ENCODE measurements at regions not wholly inside any gene's neighbourhood (a gene's known extent, or its start where the extent isn't known, plus 50 kb on each side); places are given as distances from the start of the nearest gene placed in this dataset.
"Not testable (repeated sequence)": the region's sequence is repeated elsewhere in the genome, so short reads cannot be mapped to it uniquely, and the experiment has no call there.

DNA sequence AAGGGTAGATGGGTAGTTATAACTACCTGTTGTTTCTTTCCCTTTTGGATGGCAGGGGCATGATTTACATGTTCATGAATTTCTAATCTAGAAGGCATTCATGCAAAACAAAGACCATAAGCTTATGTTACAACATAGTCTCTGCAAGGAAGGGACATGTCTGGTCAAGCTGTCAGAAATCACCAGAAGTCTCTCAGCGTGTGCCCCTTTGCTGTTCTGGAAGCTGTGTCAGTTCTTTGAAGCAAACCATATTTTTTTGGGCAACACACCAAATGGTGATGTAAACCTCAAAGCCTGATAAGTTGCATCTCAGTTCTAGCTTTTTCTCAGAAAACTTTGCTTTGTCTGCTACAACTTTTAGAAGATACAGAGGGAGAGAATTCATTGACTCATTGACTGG is 173.5 kb upstream of the CTAGE1 start:
- no peaks in the 10 kb centered on the region for H3K9me3 Mint-ChIP-seq
- H3K4me1 Mint-ChIP-seq: peaks cover 6% of the 10 kb centered on the region
- no peak for ATAC-seq
- no peak overlapping the region for H3K4me3 Mint-ChIP-seq
- TF ChIP-seq, protein P1, sequence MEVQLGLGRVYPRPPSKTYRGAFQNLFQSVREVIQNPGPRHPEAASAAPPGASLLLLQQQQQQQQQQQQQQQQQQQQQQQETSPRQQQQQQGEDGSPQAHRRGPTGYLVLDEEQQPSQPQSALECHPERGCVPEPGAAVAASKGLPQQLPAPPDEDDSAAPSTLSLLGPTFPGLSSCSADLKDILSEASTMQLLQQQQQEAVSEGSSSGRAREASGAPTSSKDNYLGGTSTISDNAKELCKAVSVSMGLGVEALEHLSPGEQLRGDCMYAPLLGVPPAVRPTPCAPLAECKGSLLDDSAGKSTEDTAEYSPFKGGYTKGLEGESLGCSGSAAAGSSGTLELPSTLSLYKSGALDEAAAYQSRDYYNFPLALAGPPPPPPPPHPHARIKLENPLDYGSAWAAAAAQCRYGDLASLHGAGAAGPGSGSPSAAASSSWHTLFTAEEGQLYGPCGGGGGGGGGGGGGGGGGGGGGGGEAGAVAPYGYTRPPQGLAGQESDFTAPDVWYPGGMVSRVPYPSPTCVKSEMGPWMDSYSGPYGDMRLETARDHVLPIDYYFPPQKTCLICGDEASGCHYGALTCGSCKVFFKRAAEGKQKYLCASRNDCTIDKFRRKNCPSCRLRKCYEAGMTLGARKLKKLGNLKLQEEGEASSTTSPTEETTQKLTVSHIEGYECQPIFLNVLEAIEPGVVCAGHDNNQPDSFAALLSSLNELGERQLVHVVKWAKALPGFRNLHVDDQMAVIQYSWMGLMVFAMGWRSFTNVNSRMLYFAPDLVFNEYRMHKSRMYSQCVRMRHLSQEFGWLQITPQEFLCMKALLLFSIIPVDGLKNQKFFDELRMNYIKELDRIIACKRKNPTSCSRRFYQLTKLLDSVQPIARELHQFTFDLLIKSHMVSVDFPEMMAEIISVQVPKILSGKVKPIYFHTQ (CRISPR knock-in tag; IDR thresholded peaks at IDR 0.05): no peak
- no peak for TF ChIP-seq MXD4 (CRISPR knock-in tag; IDR thresholded peaks at IDR 0.05; ENCODE audit: borderline replicate concordance)
- TF ChIP-seq, protein P2, sequence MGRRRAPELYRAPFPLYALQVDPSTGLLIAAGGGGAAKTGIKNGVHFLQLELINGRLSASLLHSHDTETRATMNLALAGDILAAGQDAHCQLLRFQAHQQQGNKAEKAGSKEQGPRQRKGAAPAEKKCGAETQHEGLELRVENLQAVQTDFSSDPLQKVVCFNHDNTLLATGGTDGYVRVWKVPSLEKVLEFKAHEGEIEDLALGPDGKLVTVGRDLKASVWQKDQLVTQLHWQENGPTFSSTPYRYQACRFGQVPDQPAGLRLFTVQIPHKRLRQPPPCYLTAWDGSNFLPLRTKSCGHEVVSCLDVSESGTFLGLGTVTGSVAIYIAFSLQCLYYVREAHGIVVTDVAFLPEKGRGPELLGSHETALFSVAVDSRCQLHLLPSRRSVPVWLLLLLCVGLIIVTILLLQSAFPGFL (CRISPR knock-in tag; IDR thresholded peaks at IDR 0.05; ENCODE audit: borderline replicate concordance): no peak
- TF ChIP-seq ZNF416 (CRISPR knock-in tag; IDR thresholded peaks at IDR 0.05): no peak
- TF ChIP-seq NFE2L1 (CRISPR knock-in tag; IDR thresholded peaks at IDR 0.05): no peak
- no peak for TF ChIP-seq EMX1 (CRISPR knock-in tag; IDR thresholded peaks at IDR 0.05)
- TF ChIP-seq NFYB (CRISPR knock-in tag; conservative IDR thresholded peaks at IDR 0.05; ENCODE audit: low read depth): no peak
- ChIA-PET CTCF (no interaction called here), POLR2A (no interaction called here)
- no peaks in the 10 kb centered on the region for H3K36me3 Mint-ChIP-seq
- no peaks in the 10 kb centered on the region; the same call in 1 of the 2 replicates for H3K27me3 Mint-ChIP-seq (ENCODE audit: low read depth)
- DNase-seq (ENCODE audit: low spot score): no peak
- H3K27ac Mint-ChIP-seq: no peak overlapping the region

DNA sequence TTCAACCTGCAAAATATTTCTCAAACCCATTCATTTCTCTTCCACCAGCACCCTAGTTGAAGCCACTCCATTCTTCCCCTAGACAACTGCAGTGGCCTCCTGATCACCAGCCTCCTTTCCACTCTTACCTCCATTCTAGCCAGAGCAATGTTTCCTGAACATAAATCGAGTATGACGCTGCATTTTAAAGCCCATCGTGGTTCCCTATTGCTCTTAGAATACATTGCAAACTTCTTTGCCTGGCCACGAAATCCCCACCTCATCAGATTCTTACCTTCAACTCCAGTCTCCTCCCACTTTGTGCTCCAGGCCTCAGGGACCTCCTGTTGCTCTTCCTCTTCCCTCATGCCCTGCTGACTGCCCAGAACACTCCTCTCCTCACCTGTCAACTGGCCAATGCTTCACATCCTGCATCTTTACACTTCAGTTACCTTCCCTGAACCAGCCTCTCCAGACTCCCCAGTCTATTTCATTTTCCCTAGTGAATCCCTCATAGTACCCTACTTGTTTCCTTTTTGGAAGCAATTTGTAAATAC is 176.5 kb upstream of the CTAGE1 start:
- no peaks in the 10 kb centered on the region for H3K36me3 Mint-ChIP-seq
- CTCF ChIA-PET: no interaction called here
- POLR2A ChIA-PET: no interaction called here
- no peak overlapping the region for H3K27ac Mint-ChIP-seq
- TF ChIP-seq CREB1 (CRISPR knock-in tag; IDR thresholded peaks at IDR 0.05): no peak
- H3K4me1 Mint-ChIP-seq: peaks cover 6% of the 10 kb centered on the region
- ATAC-seq (peak; percentile 72), DNase-seq (ENCODE audit: low spot score) (no peak)
- no peaks in the 10 kb centered on the region for H3K9me3 Mint-ChIP-seq
- H3K27me3 Mint-ChIP-seq (ENCODE audit: low read depth): no peaks in the 10 kb centered on the region; the same call in 1 of the 2 replicates
- H3K4me3 Mint-ChIP-seq: no peak overlapping the region

DNA sequence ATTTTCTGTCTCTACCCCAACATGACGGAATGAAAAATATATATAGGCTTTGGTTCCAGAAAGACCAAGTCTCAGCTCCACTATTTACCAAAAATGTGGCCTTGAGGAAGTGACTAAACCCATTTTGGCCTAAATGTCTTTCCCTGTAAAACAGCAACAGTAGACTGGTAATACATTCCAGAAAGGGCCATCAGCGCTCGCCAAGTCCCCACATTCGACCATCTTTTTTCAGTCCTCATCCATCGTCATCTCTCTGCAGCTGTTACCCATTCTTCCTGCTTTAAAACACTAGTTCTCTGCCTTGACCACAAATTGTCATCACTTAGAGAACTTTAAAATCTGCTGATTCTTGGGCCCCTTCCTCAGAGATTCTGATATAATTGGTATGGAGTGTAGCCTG is 183.8 kb upstream of the CTAGE1 start:
- H3K4me1 Mint-ChIP-seq: peaks cover under 1% of the 10 kb centered on the region; the same call in 1 of the 2 replicates
- H3K27ac Mint-ChIP-seq: no peak overlapping the region
- H3K9me3 Mint-ChIP-seq: no peaks in the 10 kb centered on the region
- CTCF ChIA-PET: no interaction called here
- H3K27me3 Mint-ChIP-seq (ENCODE audit: low read depth): no peaks in the 10 kb centered on the region; the same call in 1 of the 2 replicates
- no peak overlapping the region for H3K4me3 Mint-ChIP-seq
- ATAC-seq (no peak), DNase-seq (ENCODE audit: low spot score) (no peak)
- no peaks in the 10 kb centered on the region for H3K36me3 Mint-ChIP-seq
- TF ChIP-seq, protein P3, sequence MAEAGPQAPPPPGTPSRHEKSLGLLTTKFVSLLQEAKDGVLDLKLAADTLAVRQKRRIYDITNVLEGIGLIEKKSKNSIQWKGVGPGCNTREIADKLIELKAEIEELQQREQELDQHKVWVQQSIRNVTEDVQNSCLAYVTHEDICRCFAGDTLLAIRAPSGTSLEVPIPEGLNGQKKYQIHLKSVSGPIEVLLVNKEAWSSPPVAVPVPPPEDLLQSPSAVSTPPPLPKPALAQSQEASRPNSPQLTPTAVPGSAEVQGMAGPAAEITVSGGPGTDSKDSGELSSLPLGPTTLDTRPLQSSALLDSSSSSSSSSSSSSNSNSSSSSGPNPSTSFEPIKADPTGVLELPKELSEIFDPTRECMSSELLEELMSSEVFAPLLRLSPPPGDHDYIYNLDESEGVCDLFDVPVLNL (CRISPR knock-in tag; IDR thresholded peaks at IDR 0.05; ENCODE audit: borderline replicate concordance, low read depth): no peak
- TF ChIP-seq NR1H2 (CRISPR knock-in tag; IDR thresholded peaks at IDR 0.05) (no peak), SMAD4 (CRISPR knock-in tag; IDR thresholded peaks at IDR 0.05) (no peak), JUN (CRISPR knock-in tag; IDR thresholded peaks at IDR 0.05) (no peak), TEAD4 (CRISPR knock-in tag; IDR thresholded peaks at IDR 0.05) (no peak)
- TF ChIP-seq, protein P4, sequence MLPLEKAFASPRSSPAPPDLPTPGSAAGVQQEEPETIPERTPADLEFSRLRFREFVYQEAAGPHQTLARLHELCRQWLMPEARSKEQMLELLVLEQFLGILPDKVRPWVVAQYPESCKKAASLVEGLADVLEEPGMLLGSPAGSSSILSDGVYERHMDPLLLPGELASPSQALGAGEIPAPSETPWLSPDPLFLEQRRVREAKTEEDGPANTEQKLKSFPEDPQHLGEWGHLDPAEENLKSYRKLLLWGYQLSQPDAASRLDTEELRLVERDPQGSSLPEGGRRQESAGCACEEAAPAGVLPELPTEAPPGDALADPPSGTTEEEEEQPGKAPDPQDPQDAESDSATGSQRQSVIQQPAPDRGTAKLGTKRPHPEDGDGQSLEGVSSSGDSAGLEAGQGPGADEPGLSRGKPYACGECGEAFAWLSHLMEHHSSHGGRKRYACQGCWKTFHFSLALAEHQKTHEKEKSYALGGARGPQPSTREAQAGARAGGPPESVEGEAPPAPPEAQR (CRISPR knock-in tag; IDR thresholded peaks at IDR 0.05): no peak
- TF ChIP-seq, protein P5, sequence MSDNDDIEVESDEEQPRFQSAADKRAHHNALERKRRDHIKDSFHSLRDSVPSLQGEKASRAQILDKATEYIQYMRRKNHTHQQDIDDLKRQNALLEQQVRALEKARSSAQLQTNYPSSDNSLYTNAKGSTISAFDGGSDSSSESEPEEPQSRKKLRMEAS (CRISPR knock-in tag; IDR thresholded peaks at IDR 0.05): no peak
- TF ChIP-seq, protein P6, sequence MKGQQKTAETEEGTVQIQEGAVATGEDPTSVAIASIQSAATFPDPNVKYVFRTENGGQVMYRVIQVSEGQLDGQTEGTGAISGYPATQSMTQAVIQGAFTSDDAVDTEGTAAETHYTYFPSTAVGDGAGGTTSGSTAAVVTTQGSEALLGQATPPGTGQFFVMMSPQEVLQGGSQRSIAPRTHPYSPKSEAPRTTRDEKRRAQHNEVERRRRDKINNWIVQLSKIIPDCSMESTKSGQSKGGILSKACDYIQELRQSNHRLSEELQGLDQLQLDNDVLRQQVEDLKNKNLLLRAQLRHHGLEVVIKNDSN (CRISPR knock-in tag; IDR thresholded peaks at IDR 0.05): no peak
- POLR2A ChIA-PET: interaction anchor here (0.7 kb wide), 1 partner anchor 880 kb away, joined by 3 read pairs; no protein-coding TSS in a partner anchor

DNA sequence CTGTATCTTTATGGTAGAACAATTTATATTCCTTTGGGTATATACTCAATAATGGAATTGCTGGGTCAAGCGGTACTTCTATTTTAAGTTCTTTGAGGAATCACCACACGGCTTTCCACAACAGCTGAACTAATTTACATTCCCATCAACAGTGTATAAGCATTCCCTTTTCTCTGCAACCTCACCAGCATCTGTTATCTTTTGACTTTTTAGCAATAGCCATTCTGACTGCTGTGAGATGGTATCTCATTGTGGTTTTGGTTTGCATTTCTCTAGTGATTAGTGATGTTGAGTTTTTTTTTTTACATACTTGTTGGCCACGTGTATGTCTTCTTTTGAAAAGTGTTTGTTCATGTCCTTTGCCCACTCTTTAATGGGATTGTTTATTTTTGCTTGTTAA is 184.7 kb upstream of the CTAGE1 start:
- CTCF ChIA-PET; H3K27ac Mint-ChIP-seq; DNase-seq (ENCODE audit: low spot score); POLR2A ChIA-PET; H3K27me3 Mint-ChIP-seq (ENCODE audit: low read depth); H3K4me1 Mint-ChIP-seq; H3K4me3 Mint-ChIP-seq; H3K36me3 Mint-ChIP-seq; H3K9me3 Mint-ChIP-seq; ATAC-seq: not testable (repeated sequence)

Measured in WTC11 (cell line).